Activated CD4-positive, alpha-beta T cell treated with anti-CD3 and anti-CD28 coated beads, Interleukin-2, amount 50 U/mL, for 24 hours (primary cell): ENCODE measurements at regions not wholly inside any gene's neighbourhood (a gene's known extent, or its start where the extent isn't known, plus 50 kb on each side); places are given as distances from the start of the nearest gene placed in this dataset.
"Not testable (repeated sequence)": the region's sequence is repeated elsewhere in the genome, so short reads cannot be mapped to it uniquely, and the experiment has no call there.

ENCODE experiments used
- DNase-seq, 2 donors: peaks; one replicate each; pipeline ENCODE4 v3.0.0-alpha.2; 2020; ENCODE audit warnings: low read depth in 1 of 2, low spot score in 1 of 2

DNA sequence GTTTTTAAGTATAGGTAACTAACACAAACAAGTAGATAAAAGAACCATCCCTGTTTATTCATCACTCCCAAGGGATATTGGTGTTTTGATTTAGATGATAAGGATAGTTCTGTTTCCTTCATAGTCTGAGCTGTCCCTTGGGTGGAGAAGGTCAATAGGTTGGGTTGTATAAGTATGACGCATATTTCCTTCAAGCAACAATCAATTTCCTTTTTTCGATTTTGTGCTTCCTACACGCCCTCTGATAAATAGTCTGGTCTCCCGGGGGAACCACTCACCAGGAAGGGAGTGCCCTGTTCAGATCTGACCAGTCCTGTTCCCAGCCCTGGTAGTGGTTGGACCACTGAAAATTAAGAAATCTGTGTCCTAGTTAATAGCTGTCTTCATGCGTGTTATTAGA, 378.8 kb upstream of the FAR2 start:
- no peak for DNase-seq

DNA sequence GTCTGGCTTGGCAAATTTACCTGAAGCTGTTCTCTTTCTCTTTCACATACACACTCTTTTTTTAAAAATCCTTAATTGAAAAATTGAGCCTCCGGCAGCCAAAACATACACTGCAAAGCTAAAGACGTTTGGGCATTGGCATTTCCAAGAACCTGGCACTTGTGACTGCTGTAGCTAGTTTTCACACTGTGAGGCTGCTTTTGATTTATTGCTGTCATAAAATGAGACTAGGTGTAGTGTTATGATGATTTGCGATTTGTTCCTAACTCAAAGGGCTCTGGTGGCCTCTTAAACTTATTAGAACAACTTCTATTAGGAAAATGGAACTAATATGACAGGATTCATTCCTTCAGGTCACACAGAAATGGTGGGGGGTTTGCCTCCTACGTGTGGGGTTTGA, 377.1 kb upstream of the FAR2 start:
- no peak for DNase-seq

DNA sequence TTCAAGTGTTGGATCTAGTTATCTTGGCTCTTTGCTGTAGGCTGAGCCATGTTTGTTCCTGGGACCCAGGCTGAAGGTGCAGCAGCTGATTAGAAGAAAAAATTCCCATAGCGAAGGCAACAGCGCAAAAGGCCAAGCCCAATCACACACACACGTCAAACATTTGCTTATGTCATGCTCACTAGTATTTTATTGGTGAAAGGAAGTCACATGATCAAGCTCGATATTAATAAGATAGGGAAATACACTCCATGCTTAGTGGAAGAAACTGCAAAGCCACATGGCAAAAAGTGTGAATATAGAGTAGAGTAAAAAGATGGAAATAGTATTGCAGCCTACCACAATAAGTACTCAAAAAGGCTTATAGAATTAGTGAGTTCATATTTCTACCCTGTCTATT, 373.5 kb upstream of the FAR2 start:
- no peak for DNase-seq

DNA sequence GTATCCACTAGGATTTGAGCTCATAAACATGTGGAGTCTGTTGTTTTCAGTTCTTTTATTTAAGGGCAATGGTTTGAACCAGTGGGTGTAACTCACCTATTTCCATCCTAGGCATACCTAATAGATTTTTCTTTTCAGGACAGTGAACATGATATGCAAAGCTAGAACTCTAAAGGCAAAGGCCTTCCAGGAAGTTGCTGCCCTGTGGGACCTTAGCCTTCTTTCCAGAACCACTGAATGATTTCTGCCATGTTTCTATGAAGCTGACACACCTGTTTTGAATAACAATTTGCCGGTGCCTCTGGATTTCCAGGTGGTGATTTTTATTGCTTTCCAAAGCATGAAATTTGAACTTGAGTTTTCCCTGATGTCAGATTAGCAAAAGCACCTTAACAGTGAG, 372.9 kb upstream of the FAR2 start:
- no peak for DNase-seq

DNA sequence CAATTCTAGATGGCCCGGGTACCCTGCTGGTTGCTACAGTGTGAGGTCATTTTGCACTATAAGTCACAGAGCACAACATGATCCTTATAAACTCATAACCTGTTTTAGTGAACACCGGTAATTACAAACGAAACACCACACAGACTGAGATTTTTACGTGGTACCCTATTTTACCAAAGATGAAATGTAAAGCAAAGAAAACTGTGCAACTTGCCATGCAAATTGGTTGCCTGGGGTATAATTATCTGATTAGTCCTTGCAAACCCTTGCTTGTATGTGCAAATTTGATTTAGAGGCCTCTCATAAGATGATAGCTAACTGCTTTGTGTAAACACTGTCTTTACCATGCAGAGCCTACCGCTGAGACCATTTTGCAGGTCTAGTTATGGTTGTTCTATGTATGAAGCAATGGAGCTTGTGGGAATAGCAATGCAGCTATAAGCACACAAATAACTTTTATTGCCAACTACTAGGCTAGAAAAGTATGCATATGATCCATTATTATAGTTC, 372.1 kb upstream of the FAR2 start:
- no peak for DNase-seq

DNA sequence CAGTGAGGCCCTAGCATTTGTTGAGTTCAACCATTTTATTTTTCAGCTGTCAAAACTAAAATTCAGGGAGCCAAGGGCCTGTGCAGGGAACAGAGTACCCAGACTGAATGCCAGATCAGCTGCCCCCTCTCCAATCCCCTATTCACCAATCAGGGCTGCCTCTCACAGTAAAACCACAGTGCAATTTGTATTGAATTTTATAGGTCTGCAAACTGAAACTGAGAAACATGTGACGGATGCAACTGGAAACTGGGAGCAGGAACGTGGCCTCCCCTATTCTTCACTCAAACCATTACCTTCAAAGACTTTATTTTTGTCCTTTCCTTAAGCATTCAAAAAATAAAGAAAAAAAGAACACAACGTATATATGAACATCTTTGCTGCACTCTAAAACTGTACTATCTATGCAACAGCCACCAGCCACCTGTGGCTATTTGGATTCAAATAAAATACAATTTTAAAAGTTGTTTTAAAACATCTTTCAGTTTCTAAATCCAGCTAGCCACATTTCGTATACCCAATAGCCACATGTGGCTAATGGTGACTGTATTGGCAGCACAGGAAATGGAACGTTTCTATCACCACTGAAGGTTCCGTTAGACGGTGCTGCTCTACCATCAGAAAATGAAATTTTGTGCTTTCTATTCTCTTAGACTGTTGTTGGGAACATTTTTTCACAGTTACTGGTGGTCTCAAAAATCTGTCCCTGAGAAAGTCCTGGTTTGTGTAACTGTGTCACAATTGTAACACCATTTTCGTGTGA, 371.3 kb upstream of the FAR2 start:
- DNase-seq = no peak

DNA sequence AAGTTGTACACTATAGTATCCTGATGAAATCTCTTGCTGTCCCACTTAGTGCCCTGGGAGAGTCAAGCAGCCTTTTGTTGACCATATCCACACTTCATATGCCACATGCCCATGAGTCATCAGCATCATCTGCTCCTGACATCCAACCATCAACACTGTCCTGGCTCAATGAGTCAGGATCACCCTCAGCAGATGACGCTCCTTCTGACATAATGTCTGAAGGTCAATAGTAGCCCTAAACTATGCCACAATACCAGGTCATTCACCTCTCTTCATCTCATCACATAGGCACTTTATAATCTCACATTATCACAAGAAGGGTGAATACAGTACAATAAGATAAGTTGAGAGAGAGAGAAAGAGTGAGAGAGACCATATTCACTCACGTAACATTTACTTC, 369.0 kb upstream of the FAR2 start:
- DNase-seq = no peak

DNA sequence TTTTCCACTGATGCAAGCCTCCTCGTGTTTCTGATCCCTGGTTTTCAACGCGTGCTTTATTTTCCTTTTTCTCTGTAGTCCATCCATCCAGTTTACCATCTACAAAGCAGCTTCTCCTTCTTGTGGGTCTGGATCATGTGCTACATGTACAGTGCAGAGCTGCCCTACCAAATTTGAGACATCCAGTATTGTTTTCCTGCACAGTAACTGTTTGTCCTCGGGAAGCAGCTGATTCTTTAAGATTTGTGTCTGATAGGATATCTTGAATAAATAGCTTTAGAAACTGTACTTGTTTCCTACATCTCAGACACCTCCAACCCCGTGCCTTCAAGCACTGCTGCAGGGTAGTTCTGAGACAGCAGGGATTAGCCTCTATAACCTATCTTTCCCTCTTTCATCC, 368.1 kb upstream of the FAR2 start:
- DNase-seq = no peak

DNA sequence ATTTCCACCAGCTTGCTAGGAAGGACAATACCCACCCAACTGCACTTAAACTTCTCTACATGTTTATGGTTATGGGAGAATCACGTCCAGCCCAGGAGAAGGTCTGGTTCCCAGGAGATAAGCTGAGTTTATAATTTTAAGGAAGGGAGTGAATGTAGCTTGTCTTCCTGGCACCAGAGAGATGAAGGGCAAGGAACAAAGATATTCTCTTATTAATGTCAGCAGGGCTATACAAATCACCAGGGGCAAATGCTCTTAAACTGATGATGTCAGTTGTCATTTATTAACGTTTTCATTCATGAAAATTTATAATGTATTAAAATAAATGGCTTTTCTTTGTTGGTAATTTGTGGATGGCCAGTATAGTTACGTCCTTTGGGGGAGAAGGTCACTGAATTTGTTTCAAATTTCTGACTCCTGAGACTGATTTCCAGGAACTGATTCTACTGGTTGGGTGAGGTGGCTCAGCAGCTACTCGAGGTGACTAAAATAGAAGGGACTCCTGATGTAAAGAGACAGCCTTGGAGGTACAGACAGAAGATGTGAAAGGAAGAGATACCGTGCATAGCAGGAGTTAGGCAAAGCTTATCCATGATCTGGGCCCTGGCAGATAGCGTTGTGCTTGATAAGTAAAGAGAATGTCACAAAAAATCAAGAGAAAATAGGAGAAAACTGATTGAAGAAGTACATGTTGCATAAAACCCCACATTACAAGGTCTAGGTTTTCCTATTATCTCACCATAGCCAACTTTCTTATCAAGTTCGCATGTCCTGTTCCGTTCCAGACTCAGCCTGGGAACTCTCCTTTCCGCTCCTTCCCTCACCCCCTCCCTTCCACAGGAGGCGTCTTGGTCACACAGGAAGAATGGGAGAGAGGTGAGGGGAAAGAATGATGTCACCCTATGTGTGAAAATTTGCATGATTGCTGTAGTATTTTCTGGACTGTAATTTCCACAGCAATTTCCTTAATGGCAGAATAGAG, 367.1 kb upstream of the FAR2 start:
- DNase-seq = no peak

DNA sequence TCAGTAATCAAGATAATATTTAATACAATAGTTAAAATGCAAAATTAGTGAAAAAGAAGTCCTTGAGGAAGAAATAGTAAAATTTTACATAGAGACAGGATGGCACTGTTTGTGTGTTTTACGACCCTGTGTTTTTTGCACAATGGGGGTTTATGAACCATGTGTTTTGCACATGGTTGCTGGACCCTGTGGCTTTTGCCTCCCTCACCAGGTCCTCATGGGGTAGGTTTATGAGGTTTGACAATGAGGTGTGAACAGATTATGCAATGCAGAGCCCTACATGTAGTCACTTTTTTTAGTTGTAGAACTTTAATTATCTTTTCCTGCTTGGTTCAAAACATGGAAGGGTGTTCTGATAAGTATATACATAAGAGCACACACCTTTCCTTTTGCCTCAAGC, 366.3 kb upstream of the FAR2 start:
- DNase-seq = no peak

DNA sequence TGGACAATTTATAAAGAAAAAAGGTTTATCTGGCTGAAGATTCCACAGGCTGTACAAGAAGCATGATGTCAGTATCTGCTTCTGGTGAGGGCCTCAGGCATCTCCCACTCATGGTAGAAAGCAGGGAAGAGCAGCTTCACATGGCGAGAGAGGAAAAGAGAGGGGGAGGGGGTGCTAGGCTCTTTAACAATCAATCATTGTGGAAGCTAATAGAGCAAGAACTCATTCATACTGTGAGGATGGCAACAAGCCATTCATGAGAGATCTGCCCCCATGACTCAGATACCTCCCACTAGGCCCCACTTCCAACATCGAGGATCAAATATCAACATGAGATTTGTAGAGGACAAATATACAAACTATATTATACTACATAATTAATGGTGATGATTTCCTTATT, 361.9 kb upstream of the FAR2 start:
- no peak for DNase-seq

DNA sequence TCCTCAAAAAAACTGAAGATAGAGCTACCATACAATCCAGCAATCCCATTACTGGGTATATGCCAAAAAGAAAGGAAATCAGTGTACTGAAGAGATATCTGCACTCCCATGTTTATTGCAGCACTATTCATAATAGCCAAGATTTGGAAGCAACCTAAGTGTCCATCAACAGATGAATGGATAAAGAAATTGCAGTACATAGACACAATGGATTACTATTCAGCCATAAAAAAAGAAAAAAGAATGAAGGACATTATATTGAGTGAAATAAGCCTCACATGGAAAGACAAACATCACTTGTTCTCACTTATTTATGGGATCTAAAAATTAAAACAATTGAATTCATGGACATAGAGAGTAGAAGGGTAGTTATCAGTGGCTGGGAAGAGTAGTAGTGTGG, 360.8 kb upstream of the FAR2 start:
- not testable (repeated sequence) for DNase-seq

DNA sequence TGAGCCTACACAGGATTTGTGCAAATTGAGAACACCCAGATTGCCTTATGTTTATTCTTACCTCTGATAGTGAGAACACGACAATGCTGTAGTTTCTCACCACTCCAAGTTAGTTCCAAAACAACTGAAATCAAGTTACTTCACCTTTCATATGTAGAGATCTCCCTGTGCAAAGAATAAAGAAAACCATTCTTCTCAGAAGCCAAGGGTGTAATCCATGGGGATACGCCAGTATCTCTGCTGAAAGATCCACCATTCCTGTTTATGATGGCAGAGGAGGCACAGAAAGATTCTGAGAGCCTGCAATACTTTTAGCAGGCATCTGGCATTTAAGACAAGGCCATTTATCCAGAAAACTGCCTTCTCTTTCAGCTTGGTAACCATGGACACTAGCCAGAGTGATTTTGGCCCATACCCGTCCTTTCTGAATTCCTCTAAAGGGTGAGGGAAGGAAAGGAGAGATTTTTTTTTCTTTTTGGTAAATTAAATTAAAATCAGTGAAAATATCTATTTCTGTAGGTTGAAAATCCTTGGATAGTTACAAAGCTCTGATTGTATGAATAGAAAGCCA, 355.4 kb upstream of the FAR2 start:
- no peak for DNase-seq

DNA sequence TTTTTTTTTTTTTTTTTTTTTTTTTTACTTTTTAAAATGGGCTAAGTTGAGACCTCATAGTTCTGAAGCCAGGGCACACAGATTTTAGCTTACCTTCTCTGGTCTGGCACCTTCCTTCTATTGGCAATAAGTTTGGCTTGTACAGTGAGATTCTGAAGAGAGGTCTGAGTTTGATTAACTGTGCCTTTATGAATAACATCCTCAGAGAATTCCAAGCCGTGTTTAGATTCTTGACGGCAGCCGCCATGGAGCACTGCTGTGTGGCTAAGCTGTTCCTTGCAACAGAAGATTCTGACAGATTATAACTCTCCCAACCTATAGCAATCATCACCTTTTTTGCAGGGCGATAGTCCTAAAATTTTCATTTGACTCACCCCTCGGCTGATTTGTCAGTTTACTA, 354.9 kb upstream of the FAR2 start:
- DNase-seq = no peak

DNA sequence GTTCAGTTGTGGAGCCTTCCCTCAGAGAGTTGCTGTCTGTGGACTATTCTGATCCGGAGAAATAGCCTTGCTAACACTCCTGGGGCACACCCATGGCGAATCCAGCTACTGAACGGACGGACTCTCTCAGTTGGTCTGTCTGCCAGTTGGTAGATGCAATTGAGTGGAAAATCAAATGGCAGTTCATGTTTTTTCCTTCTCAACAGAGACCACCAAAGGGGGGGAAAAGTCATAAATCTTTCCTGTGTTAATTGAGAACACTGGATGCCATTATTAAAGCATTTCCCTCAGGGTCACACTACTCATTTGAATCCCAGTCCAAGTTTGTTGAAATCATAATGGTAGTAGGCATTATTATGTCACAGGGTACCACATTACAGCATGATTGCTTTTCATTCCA, 354.3 kb upstream of the FAR2 start:
- no peak for DNase-seq

DNA sequence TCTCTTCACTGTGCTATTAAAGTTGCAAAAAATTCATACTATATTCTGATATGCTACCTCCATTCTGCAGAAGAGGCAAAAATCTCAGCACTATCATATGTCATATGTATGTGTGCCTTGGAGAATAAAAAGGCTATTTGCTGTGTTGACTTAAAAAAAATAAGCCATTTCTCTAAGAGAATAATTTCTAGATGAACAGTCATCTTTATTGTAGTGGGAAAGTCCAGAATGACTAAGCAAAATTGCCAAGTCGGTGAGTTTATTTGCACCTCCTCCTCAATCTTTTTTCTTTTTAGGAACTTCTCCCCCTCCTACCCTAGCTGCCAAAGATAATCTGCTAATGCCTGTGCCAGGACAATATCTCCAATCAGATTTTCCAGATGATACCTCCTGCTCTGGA, 353.8 kb upstream of the FAR2 start:
- DNase-seq = no peak

DNA sequence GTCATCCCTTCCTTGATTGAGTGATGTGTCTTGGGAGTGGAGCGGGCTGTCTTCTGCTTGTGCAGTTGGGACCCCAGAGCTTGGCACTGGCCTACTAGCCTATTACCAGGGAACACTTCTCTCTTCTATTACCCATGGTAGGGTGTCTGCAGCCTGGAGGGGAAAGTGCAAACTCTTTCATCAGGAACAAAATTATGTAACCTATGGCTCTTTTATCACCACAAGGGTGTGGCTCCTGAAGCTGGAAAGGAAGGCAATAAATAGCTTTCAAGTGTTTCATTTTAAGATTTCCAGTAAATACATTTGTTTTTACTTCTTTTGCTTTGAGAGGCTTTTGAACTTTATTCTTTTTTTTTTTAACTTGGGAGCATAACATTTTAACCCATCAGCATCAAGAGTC, 349.7 kb upstream of the FAR2 start:
- DNase-seq = no peak

DNA sequence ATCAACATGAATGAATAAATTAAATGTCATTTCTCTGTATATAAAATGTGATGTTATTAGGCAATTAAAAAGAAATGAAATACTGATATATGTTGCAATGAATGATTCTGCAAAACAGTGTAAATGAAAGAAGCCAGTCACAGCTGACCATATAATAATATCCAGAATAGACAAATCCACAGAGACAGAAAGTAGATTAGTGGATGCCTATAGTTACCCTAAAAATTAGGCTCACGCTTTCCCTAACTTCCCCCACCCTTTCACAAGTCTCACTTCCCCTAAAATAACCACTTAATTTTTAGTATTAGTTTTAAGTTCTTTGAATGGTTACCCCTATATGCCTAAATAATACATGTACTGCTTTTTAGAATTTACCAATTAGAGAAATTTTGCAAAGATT, 348.9 kb upstream of the FAR2 start:
- DNase-seq = no peak

DNA sequence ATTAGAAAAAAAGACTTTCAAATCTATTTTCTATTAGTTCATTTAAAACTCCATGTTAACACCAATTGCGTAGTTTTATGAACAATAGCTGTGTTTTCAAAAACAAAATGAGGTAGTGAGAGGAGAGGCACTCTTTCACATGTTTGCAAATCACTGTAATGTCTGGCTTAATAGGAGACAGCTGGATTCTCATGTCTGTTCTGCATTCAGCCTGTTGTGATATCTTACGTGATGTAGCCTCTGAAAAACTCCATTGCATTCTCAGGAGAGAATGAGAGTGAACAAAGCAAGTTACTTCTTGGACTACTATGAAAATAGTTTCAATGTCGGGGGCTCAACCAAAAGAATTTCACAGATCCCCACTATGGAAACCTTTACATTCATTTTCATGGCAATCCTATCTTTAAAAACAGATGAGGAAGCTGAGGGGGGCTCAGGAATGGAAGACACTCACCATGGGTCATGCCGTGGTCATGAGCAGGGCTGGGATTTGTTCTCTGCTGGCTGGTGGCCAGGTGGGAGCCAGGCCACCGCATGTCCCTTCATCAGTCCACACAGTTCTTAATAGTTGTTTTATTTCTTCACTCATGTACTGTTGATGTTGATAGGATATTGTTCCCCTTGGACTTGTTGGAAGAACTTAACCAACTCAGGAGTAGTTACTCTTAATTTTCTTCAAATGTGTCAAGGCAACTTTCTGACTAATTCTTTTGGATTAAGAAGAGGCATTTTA, 346.2 kb upstream of the FAR2 start:
- DNase-seq = no peak

DNA sequence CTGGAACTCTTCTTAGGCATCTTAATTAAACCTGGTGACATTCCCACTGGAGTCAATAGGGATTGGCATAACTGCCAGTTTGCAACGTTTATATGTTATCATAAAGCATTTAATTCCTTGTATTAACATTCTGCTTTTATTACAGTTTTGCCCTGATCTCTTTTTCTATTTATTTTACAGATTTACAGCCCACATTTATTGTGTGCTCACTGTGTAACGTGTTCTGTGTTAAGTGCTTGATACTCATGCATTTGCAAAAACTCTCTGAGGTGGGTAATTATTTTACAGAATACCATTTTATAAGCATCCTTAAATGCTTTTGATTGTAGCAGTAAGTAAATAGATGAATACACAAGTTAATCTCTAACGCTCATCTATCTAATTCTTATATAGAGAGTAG, 341.5 kb upstream of the FAR2 start:
- DNase-seq = no peak

DNA sequence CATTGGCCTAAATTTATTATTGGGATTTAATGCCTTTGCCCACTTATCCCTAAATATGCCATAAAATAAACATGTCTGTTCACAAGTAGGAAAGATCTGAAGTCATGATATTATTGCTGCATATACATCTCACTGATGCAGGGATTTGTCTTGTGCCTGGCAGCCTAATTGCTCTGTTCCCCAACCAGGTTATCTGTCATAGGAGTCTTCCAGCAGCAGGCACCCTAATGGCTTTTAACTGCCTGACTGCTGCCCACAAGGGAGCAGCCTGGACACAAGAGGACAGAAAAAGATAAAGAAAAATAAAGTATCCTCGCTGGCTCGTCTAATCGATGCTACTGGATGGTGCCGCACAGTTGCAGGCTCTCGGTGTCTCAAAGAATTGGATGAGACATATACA, 337.6 kb upstream of the FAR2 start:
- no peak for DNase-seq
